ENCODE measurements at regions not wholly inside any gene's neighbourhood (a gene's known extent, or its start where the extent isn't known, plus 50 kb on each side); places are given as distances from the start of the nearest gene placed in this dataset.

DNA sequence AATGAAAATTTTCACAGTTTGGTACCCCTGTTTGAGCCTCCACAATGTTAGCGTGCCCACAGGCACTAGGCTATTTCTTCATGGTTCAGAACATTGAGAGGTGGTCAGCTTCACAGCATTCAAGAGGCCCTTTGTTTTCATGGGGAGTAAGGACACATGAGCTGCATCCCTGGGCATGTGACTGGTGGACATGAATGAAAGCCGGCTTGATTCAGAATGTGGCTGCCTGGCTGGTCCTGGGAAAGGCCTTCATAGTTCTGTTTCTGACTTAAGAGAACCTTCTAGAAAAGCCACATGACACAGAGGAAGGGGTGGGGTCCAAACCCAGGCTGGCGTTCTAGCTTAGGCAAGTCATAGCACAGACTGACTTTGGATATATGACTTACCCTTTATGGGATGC is 420.6 kb downstream of the CMPK2 start:
- in situ Hi-C loops (cut with MboI; ENCODE audit: low pct_unique_long_range_greater_than_20kb, low sequenced_read_pairs): no loop called here
- no peak for DNase-seq

- DNase-seq: no peak
- in situ Hi-C loops (cut with MboI; ENCODE audit: low pct_unique_long_range_greater_than_20kb, low sequenced_read_pairs): no loop called here
Measured at GRCh38 chr2:6446938-6447608, 418.6 kb downstream of the CMPK2 start.

- in situ Hi-C loops (cut with MboI; ENCODE audit: low pct_unique_long_range_greater_than_20kb, low sequenced_read_pairs): no loop called here
- no peak for DNase-seq
Measured at GRCh38 chr2:6448893-6449292, 416.8 kb downstream of the CMPK2 start.

DNA sequence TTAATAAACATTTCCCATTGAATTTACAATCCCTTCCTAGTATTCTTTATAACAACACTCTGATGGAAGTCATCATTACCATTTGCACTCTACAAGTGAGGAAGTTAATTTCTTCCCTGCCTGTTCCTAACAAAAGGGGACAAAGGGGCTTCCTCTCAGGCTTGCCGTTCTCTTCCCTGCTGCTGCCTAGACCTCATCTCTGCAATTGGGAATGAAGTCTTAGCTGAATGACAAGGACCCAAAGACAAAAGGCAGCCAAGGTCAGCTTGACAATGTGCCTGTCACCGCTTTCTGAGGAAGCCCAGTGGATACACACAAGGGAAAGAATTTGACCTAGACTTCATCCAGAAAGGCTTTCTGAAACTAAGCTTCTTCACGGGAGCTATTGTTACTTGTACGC is 416.4 kb downstream of the CMPK2 start:
- DNase-seq: no peak
- in situ Hi-C loops (cut with MboI; ENCODE audit: low pct_unique_long_range_greater_than_20kb, low sequenced_read_pairs): no loop called here

DNA sequence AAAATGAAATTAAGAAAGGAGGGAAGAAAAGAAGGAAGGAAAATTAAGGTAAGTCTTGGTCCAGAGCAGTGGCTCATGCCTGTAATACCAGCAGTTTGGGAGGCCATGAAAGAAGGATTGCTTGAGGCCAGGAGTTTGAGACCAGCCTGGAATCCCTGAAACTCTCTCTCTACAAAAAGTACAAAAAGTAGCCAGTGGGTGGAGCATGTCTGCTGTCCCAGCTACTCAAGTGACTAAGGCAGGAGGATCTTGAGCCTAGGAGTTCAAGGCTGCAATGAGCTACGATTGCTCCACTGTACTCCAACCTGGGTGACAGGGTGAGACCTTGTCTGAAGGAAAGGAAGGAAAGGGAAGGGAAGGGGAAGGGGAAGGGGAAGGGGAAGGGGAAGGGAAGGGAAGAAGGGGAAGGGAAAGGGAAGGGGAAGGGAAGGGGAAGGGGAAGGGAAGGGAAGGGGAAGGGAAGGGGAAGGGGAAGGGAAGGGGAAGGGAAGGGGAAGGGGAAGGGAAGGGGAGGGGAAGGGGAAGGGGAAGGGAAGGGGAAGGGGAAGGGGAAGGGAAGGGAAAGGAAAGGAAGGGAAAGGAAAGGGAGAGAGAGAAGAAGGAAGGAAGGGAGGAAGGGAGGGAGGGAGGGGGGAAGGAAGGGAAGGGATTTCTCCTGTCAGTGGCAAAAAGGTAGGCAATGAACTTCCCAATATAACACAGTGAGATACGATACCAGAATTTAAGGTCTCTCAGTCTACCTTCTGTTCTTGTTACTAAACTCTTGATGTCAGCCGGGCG is 412.8 kb downstream of the CMPK2 start:
- in situ Hi-C loops (cut with MboI; ENCODE audit: low pct_unique_long_range_greater_than_20kb, low sequenced_read_pairs): no loop called here
- peak; percentile 7 for DNase-seq

- in situ Hi-C loops (cut with MboI; ENCODE audit: low pct_unique_long_range_greater_than_20kb, low sequenced_read_pairs): no loop called here
- DNase-seq: no peak
Measured at GRCh38 chr2:6454286-6454990, 411.3 kb downstream of the CMPK2 start.

GRCh38 chr2:6459138-6459537 is 406.6 kb downstream of the CMPK2 start:
- no peak for DNase-seq
- in situ Hi-C loops (cut with MboI; ENCODE audit: low pct_unique_long_range_greater_than_20kb, low sequenced_read_pairs): no loop called here

DNA sequence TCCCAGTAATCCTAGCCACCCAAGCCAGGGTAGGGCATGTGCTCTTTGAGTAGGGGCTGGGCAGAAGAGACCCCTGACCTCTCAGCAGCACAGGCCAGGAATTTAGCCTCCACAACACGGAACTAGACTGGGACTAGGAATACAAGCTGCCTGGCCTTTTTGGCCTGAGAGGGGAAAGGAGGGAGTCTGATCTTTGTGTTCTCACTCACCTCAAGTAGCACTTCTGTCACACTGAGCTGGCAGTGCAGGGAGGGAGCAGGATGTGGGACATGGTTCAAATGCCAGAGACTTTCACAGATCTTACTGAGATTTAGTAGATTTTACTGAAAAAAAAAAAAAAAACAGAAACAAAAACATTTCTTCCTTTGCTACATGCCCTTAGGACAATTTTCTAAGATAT is 395.2 kb downstream of the CMPK2 start:
- in situ Hi-C loops (cut with MboI; ENCODE audit: low pct_unique_long_range_greater_than_20kb, low sequenced_read_pairs): no loop called here
- no peak for DNase-seq

DNA sequence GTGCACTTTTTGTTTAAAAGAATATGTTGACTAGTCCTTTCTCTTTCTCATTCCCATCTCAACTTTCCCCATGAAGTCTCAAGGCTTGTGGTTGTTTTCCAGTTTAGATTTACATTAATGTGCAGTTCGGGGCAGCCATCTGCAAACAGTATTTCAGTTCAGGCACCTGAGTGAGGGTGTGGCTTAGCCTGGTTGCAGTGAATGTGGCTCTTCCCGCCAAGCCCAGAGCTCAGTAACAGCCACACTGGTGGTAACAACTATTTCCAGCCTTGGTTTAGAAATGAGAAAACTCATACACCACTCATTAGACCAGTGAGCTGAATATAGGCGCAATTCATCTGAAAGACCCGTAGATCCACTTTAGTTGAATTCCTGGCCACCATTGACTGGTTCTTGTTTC is 394.3 kb downstream of the CMPK2 start:
- in situ Hi-C loops (cut with MboI; ENCODE audit: low pct_unique_long_range_greater_than_20kb, low sequenced_read_pairs): no loop called here
- DNase-seq: no peak

DNA sequence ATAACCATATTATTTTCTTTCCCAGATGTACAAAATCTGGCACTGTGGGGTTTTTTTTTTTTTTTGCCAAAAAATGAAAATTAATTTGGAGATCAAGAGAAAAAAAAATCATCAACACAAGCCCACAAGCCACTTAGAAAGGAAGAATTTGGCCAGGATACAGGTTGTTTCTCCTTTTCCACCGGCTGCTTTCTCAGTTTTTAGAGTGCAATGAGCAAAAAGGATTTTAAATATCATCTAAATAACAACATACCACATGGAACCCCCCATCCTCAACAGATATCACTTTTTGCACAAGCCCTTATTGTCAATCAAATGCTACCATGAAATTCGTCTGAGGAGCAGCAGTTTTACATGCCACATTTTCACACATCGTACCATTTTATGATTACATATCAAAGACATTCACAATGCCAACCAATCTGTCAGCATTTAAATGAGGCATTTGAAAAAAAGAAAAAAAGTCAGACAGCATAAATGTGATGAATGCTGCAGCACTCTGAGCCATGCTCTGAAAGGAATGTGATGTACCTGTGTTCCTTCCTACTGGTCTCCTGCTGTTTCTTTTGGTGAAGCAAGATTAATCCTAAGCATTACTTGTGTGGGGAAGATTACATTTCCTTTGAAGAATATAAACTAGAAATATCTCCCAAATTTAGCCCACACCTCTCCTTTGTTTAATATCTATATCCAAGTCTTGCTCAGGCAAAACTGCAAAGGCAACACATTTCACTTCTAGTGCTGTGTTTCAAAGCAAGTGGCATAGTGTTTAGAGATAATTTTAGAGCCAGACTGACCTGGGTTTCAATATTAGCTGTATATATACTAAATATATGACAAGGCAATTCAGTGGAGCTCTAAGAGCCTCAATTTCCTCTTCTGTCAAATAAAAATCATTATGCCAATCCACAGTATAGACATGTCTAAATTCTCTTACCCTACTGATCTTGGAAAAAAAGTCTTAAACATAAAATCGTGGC is 391.3 kb downstream of the CMPK2 start:
- in situ Hi-C loops (cut with MboI; ENCODE audit: low pct_unique_long_range_greater_than_20kb, low sequenced_read_pairs): no loop called here
- DNase-seq: no peak

DNA sequence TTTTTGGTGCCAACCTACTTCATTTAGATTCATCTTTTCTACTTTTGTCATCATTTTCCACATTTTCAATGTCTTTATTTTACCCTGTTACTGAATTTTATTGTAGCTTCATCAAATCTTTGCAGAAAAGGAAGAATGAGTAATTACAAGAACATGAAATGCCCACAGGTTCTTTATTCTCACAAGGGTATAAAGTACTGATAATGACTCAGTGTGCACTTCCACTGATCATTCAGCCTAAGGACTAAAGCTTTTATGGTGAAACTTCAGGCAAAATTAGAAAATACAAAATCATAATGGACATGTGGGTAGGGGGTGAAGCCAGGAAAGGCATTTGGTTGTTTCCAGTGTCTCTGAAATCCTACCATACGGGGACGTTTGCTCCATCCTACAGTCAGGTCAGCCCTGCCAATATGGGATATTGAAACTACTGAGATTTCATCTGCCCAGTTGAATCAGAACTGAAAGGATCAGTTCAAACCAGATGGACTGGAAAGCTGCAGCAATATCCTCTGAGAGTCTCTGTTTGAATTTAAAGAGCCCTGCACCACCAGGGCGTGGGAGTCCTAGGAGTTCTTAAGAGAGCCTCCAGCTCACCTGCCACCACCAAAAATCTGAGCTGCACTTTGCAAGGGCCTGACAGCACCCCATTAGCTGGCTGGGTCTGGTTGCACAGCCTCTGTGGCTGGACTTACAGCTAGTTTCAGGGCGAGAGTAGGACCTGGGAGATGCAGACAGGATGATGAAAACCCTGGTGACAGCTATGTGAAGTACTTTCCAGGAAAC is 390.4 kb downstream of the CMPK2 start:
- no peak for DNase-seq
- in situ Hi-C loops (cut with MboI; ENCODE audit: low pct_unique_long_range_greater_than_20kb, low sequenced_read_pairs): no loop called here

- in situ Hi-C loops (cut with MboI; ENCODE audit: low pct_unique_long_range_greater_than_20kb, low sequenced_read_pairs): no loop called here
- no peak for DNase-seq
Measured at GRCh38 chr2:6480514-6480913, 385.2 kb downstream of the CMPK2 start.

DNA sequence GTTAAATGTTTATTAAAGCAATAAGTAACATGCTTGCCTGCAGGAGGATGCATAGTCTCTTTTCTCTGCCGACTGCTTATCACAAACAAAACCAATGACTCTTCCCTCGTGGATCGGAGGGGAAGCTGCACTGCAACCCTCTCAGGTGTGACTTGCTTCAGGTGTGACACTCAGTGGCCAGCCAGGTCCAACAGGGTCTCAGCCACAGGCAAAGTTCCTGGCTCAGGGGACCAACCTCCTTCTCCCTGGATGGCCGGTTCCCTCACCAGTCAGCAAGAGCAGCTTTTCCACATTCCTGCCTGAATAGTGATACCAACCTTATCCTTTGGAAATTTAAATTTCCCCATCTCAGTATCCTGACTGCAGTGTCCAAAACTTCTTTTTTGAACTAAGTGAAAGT is 383.5 kb downstream of the CMPK2 start:
- in situ Hi-C loops (cut with MboI; ENCODE audit: low pct_unique_long_range_greater_than_20kb, low sequenced_read_pairs): no loop called here
- no peak for DNase-seq

GRCh38 chr2:6487765-6488164 is 377.9 kb downstream of the CMPK2 start:
- in situ Hi-C loops (cut with MboI; ENCODE audit: low pct_unique_long_range_greater_than_20kb, low sequenced_read_pairs): no loop called here
- DNase-seq: no peak

DNA sequence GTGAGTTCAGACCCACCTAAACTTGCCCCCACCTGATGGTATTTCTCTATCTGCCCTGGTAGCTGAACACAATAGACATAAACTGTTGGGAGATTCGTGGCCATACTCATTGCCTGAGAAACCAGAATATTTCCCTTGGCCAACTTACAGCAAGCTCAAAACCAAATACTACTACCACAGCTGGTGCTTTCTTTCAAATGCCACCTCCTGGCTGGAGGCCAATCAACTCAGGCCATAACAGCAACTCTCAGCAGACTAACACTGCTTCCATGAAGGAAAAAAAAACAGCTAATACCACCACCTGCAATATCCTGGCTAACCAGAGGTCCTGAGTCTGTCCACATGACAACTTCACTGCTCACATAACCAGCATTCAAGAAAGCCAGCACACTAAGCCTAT is 373.1 kb downstream of the CMPK2 start:
- in situ Hi-C loops (cut with MboI; ENCODE audit: low pct_unique_long_range_greater_than_20kb, low sequenced_read_pairs): no loop called here
- DNase-seq: no peak

- DNase-seq: no peak
- in situ Hi-C loops (cut with MboI; ENCODE audit: low pct_unique_long_range_greater_than_20kb, low sequenced_read_pairs): no loop called here
Measured at GRCh38 chr2:6493266-6493665, 372.4 kb downstream of the CMPK2 start.

DNA sequence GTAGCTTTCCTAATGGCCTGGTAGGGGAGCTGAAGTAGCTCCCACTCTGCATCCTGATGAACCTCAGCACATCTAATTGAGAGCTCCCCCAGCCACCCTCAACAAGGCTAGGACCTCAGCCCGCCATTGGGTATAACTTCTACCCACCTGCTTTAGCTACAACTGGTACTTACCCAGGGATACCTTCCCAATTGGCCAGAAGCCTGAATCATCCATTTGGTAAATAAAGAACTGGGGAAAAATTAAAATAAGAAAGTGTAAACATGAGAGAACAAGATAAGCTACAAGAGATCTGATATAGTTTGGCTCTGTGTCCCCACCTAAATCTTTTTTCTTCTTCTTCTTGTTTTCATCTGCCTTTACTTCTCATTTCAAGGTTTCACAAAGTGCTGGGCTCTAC is 372.0 kb downstream of the CMPK2 start:
- DNase-seq: no peak
- in situ Hi-C loops (cut with MboI; ENCODE audit: low pct_unique_long_range_greater_than_20kb, low sequenced_read_pairs): no loop called here

- DNase-seq: no peak
- in situ Hi-C loops (cut with MboI; ENCODE audit: low pct_unique_long_range_greater_than_20kb, low sequenced_read_pairs): no loop called here
Measured at GRCh38 chr2:6495466-6495865, 370.2 kb downstream of the CMPK2 start.

- DNase-seq: no peak
- in situ Hi-C loops (cut with MboI; ENCODE audit: low pct_unique_long_range_greater_than_20kb, low sequenced_read_pairs): no loop called here
Measured at GRCh38 chr2:6496376-6496775, 369.3 kb downstream of the CMPK2 start.
